Breast epithelium (tissue), 4 donors: ENCODE measurements at regions not wholly inside any gene's neighbourhood (a gene's known extent, or its start where the extent isn't known, plus 50 kb on each side); places are given as distances from the start of the nearest gene placed in this dataset.

Experiments used
- DNase-seq, 2 donors: peaks; one replicate each; pipeline ENCODE4 v3.0.0-alpha.2; 2019; ENCODE audit warnings: low spot score in 2 of 2
- H3K27ac ChIP-seq, 2 donors: fragments of 200-600 bp; sonication (generic) in 1 of 2; one replicate each; pipeline ENCODE4 v1.5.1; 2016 to 2019; ENCODE audit warnings: mild to moderate bottlenecking in 1 of 2
- H3K27me3 ChIP-seq, 2 donors: fragments of 200-600 bp; sonication (generic) in 1 of 2; one replicate each; pipeline versions ENCODE4 v1.5.1 to v1.6.0; 2017 to 2019; ENCODE audit warnings: control low read depth in 1 of 2, mild to moderate bottlenecking in 1 of 2
- H3K36me3 ChIP-seq: fragments of 200-600 bp; one replicate; pipeline ENCODE4 v1.5.1; 2019
- H3K4me1 ChIP-seq, 2 donors: fragments of 200-600 bp; sonication (generic); one replicate each; pipeline ENCODE4 v1.5.1; 2016 to 2019; ENCODE audit warnings: control low read depth in 1 of 2
- H3K4me3 ChIP-seq, 3 donors: fragments of 200-600 bp; sonication (generic); 1 replicate in 2 of 3; 2 replicates in 1 of 3; pipeline ENCODE4 v1.5.1; 2016 to 2019; ENCODE audit warnings: mild to moderate bottlenecking in 3 of 3, moderate library complexity in 2 of 3
- H3K9me3 ChIP-seq, 2 donors: fragments of 200-600 bp; sonication (generic) in 1 of 2; one replicate each; pipeline ENCODE4 v1.5.1; 2016 to 2019; ENCODE audit warnings: control low read depth in 1 of 2
- POLR2A ChIP-seq: fragments of 450-650 bp; IDR thresholded peaks from one replicate; pipeline ENCODE4 v1.6.1; 2016; ENCODE audit warnings: antibody characterized with exemption, mild to moderate bottlenecking, moderate library complexity
- POLR2AphosphoS5 ChIP-seq, 3 donors: sonication (generic); formaldehyde crosslinking; IDR thresholded peaks; one replicate each; pipeline ENCODE4 v1.6.1; 2017; ENCODE audit warnings: antibody characterized with exemption in 3 of 3
- intact Hi-C: fragments of 100-400 bp; cut with DNase I; formaldehyde crosslinking; loops from one replicate; pipeline ENCODE4 v1.15.1; 2023; ENCODE audit warnings: low total_unique reads
- TF ChIP-seq, protein P1 (sequence below), 3 donors: fragments of 450-650 bp; IDR thresholded peaks; one replicate each; pipeline ENCODE4 v1.5.1; 2016 to 2017; ENCODE audit warnings: antibody characterized with exemption in 3 of 3, mild to moderate bottlenecking in 3 of 3, moderate library complexity in 3 of 3

DNA sequence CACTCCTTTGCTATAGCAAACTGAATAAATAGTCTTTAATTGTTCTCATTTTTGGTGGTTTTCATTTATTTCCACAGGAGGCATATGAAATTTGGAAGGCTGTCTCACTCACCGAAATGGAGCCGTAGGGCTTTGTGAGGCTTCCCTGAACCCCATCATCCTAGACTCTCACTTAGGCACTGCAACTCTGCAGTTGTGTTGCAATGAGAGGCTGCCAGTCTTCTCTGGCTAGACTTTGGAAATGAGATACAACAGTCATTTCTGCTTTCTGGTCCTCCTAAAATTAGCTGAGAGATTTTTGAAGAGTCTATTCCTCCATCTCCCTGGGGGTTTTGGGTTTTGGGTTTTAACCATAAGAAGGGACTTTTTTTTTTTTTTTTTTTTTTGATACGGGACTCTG lies 146.5 kb downstream of the SH3BGRL start:
- no peaks in the 10 kb centered on the region for H3K36me3 ChIP-seq
- DNase-seq = no peak
- no peak overlapping the region for H3K4me3 ChIP-seq
- H3K4me1 ChIP-seq = no peaks in the 10 kb centered on the region
- H3K9me3 ChIP-seq = no peaks in the 10 kb centered on the region
- TF ChIP-seq POLR2AphosphoS5 (IDR thresholded peaks at IDR 0.05) (no peak), POLR2A (no peak)
- TF ChIP-seq, protein P1, sequence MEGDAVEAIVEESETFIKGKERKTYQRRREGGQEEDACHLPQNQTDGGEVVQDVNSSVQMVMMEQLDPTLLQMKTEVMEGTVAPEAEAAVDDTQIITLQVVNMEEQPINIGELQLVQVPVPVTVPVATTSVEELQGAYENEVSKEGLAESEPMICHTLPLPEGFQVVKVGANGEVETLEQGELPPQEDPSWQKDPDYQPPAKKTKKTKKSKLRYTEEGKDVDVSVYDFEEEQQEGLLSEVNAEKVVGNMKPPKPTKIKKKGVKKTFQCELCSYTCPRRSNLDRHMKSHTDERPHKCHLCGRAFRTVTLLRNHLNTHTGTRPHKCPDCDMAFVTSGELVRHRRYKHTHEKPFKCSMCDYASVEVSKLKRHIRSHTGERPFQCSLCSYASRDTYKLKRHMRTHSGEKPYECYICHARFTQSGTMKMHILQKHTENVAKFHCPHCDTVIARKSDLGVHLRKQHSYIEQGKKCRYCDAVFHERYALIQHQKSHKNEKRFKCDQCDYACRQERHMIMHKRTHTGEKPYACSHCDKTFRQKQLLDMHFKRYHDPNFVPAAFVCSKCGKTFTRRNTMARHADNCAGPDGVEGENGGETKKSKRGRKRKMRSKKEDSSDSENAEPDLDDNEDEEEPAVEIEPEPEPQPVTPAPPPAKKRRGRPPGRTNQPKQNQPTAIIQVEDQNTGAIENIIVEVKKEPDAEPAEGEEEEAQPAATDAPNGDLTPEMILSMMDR (IDR thresholded peaks at IDR 0.05) = no peak
- H3K27ac ChIP-seq = no peak overlapping the region
- intact Hi-C loops = no loop called here
- H3K27me3 ChIP-seq = no peaks in the 10 kb centered on the region

DNA sequence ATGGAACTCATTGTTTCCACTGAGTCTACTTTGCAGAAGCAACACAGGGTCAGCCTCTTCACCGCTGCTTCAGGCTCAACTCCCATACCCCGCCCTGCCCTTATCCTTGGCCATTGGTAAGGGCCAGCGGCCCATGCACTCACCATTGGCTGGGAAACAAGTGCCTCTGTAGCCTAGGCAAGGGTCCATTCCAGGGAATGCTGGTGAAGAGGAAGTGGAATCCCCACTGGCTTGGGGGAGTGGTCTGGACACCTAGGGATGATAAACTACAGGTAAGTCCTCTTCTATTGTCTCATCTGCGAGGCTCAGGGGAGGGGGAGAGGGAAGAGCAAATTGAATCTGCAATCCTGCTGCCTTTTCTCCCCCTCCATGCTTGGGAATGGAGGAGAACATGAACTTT lies 153.1 kb downstream of the SH3BGRL start:
- Histone ChIP-seq H3K27ac (no peak overlapping the region), H3K4me1 (no peaks in the 10 kb centered on the region), H3K4me3 (no peak overlapping the region), H3K36me3 (no peaks in the 10 kb centered on the region), H3K9me3 (no peaks in the 10 kb centered on the region), H3K27me3 (peaks cover 0 to 12% of the 10 kb centered on the region in 2 donors)
- no peak for TF ChIP-seq POLR2A
- TF ChIP-seq, protein P1 (IDR thresholded peaks at IDR 0.05) = no peak
- no peak for TF ChIP-seq POLR2AphosphoS5 (IDR thresholded peaks at IDR 0.05)
- intact Hi-C loops = no loop called here
- no peak for DNase-seq

DNA sequence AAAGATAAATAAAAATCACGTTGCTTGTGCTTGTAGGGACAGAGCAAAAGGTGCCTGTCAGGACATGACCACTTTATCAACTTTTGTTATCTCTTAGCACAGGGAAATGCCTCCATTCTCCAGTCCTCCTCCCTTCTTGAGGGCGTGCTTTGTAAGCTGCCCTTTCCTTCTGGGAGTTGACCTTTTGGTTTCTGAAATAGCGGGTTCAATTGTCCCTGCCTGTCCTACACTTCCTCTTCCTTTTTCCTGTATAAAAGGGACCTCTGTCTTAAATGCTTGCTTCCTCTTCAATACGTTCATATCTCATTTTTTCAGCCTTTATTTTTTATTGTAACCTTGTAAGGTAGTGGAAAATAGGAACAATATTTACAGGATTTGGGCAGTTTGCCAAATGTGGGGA lies 153.5 kb downstream of the SH3BGRL start:
- no peak for DNase-seq
- H3K27me3 ChIP-seq = peaks cover 0 to 15% of the 10 kb centered on the region in 2 donors
- no peaks in the 10 kb centered on the region for H3K4me1 ChIP-seq
- no peak overlapping the region for H3K4me3 ChIP-seq
- H3K27ac ChIP-seq = no peak overlapping the region
- intact Hi-C loops = no loop called here
- H3K36me3 ChIP-seq = no peaks in the 10 kb centered on the region
- no peak for TF ChIP-seq POLR2A
- TF ChIP-seq, protein P1 (IDR thresholded peaks at IDR 0.05) = no peak
- TF ChIP-seq POLR2AphosphoS5 (IDR thresholded peaks at IDR 0.05) = no peak
- no peaks in the 10 kb centered on the region for H3K9me3 ChIP-seq

DNA sequence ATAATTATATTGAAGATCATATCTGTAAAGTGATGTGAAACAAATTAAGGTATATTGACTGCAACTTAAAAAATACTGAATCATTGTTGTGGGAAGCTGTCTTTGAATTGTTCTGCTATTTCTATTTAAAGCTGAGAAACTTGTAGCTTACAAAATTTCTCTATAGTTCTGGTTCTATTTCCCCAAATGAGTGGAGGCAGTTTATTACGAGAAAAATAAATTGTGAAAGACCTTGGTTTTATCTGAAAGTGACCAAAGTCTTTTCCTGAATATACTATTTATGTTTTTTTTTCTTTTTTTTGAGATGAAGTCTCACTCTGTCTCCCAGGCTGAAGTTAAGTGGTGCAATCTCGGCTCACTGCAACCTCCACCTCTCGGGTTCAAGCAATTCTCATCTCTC lies 165.4 kb downstream of the SH3BGRL start:
- DNase-seq = no peak
- no peak overlapping the region for H3K27ac ChIP-seq
- intact Hi-C loops = no loop called here

DNA sequence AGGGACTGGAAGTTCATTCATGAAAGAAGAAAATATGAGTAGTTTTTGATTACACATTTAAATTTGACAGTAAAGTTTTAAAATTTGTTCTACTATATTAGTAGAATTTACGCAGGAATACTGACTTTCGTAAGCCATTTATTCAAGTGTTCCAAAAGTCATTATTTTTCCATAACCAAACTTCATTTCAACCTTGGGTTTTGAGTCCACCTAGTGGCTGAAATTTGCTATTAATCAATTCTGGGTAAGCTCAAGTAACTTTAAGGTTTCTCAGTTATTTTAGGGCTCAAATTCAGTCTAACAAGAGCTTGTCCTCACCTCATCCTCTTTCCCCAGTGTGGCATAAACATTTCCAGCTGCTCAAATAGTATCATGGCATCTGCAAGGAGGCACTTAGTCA lies 175.4 kb downstream of the SH3BGRL start:
- TF ChIP-seq POLR2A = no peak
- TF ChIP-seq, protein P1 (IDR thresholded peaks at IDR 0.05) = peak; percentile 32 to 35 (median 34)
- no peak for DNase-seq
- Histone ChIP-seq H3K4me3 (no peak overlapping the region), H3K36me3 (no peaks in the 10 kb centered on the region), H3K9me3 (no peaks in the 10 kb centered on the region), H3K4me1 (no peaks in the 10 kb centered on the region), H3K27me3 (peaks cover 0 to 10% of the 10 kb centered on the region in 2 donors), H3K27ac (no peak overlapping the region)
- intact Hi-C loops = no loop called here

More for the DNA sequence above, 165.4 kb downstream of the SH3BGRL start:
- Histone ChIP-seq H3K36me3 (no peaks in the 10 kb centered on the region), H3K9me3 (no peaks in the 10 kb centered on the region), H3K27me3 (peaks cover 0 to 26% of the 10 kb centered on the region in 2 donors), H3K4me3 (no peak overlapping the region), H3K4me1 (no peaks in the 10 kb centered on the region)
- TF ChIP-seq POLR2A (no peak), POLR2AphosphoS5 (IDR thresholded peaks at IDR 0.05) (no peak)
- TF ChIP-seq, protein P1 (IDR thresholded peaks at IDR 0.05) = no peak
